ENCODE measurements at regions not wholly inside any gene's neighbourhood (a gene's known extent, or its start where the extent isn't known, plus 50 kb on each side); places are given as distances from the start of the nearest gene placed in this dataset.

DNA sequence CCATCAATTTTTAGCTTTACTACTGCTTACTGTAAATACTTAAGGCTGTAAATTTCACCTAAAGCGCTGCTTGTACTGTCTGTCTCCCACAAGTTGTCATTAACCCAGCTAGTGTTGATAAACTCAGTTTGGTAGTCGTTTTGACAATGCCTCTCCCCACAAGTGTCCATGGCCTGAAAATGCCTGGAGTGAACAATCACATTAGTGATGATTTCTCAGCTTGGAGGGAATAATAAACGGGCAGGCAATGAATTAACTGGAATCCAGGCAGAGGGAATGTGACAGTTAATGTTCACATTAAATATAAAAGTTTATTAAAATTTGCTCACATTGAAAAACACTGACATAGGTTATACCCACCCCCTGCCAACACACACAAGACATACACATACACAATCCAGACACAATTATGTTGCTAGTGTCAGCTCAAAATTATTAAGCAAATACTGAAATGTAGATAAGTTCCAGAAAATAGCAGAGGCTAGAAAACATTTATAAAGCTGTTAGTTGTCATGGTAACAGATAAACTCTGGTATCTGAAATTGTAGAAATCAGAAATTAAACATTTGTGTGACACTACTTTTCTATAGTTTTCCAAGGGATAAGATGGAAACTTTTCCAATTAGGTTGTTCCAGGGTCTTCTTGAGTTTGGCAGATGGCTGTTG is 341.9 kb downstream of the DIRAS2 start:
- Histone ChIP-seq H3K9me3 (ENCODE audit: control insufficient read depth, insufficient read depth, low read length) (no peaks in the 10 kb centered on the region), H3K36me3 (ENCODE audit: insufficient read depth, low read length) (no peaks in the 10 kb centered on the region), H3K4me1 (ENCODE audit: insufficient read depth, low read length) (peaks cover 4% of the 10 kb centered on the region; the same call in 1 of the 2 replicates), H3K9ac (ENCODE audit: low read depth, low read length) (no peak overlapping the region)

GRCh38 chr9:90301277-90301653 is 341.4 kb downstream of the DIRAS2 start:
- no peak overlapping the region for H3K9ac ChIP-seq (ENCODE audit: low read depth, low read length)
- H3K9me3 ChIP-seq (ENCODE audit: control insufficient read depth, insufficient read depth, low read length), result no peaks in the 10 kb centered on the region
- no peaks in the 10 kb centered on the region for H3K36me3 ChIP-seq (ENCODE audit: insufficient read depth, low read length)
- peaks cover 4% of the 10 kb centered on the region; the same call in 1 of the 2 replicates for H3K4me1 ChIP-seq (ENCODE audit: insufficient read depth, low read length)

DNA sequence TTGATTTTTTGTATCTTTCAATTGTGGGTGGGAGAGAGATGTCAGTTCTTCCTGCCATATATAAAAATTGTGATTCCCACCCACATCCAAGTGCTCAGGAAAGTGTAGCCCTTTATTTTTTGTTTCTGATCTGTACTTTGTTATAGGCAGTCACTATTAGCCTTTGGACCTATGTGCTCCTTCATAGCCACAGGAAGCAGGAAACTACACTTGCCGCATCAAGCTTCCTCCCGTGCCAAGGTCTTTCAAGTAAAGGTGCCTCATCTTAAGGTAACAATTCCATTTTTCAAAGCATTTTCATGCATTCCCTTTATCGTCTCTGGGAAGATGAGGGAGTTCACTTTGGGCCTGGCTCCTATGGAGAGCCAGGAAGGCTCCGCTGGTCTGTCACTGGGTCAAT is 339.0 kb downstream of the DIRAS2 start:
- Histone ChIP-seq H3K9ac (ENCODE audit: low read depth, low read length) (no peak overlapping the region), H3K4me1 (ENCODE audit: insufficient read depth, low read length) (peaks cover 4% of the 10 kb centered on the region; the same call in 1 of the 2 replicates), H3K9me3 (ENCODE audit: control insufficient read depth, insufficient read depth, low read length) (no peaks in the 10 kb centered on the region), H3K36me3 (ENCODE audit: insufficient read depth, low read length) (no peaks in the 10 kb centered on the region)

GRCh38 chr9:90306158-90306557 is 336.5 kb downstream of the DIRAS2 start:
- Histone ChIP-seq H3K9ac (ENCODE audit: low read depth, low read length) (no peak overlapping the region), H3K9me3 (ENCODE audit: control insufficient read depth, insufficient read depth, low read length) (no peaks in the 10 kb centered on the region), H3K4me1 (ENCODE audit: insufficient read depth, low read length) (peaks cover 3% of the 10 kb centered on the region; the same call in 1 of the 2 replicates), H3K36me3 (ENCODE audit: insufficient read depth, low read length) (no peaks in the 10 kb centered on the region)

DNA sequence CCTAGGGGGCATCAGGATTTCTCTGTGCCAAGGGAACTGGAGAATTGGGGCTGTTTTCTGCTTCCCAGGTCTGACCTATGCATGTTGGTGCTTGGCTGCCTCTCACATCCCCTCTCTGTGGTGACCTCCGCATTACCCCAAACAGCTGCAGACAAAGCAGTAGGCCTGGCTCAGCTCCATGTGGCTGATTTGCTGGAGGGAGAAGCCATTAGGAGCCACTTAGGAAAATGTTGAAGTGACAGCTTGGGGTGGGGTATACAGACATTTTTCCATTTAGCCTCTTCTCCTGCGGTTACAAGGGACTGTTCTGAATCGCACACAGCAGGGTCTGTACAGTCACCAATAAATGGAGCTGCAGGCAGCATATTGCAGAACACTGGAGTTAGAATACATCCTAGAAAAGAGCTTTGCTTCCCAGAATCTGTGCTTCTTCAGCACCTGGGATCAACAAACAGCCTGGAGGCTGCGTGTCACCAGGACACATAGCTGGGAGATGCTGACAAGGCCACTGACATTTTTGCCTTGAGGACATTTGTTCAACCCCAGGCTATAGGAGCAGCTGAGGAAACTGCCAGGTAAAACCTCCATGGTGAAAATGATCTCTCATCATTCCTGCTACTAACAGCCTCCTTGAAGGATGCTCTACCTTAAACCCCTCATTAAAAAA is 335.3 kb downstream of the DIRAS2 start:
- H3K9me3 ChIP-seq (ENCODE audit: control insufficient read depth, insufficient read depth, low read length), result no peaks in the 10 kb centered on the region
- H3K4me1 ChIP-seq (ENCODE audit: insufficient read depth, low read length), result no peaks in the 10 kb centered on the region
- H3K9ac ChIP-seq (ENCODE audit: low read depth, low read length), result no peak overlapping the region
- H3K36me3 ChIP-seq (ENCODE audit: insufficient read depth, low read length), result no peaks in the 10 kb centered on the region

DNA sequence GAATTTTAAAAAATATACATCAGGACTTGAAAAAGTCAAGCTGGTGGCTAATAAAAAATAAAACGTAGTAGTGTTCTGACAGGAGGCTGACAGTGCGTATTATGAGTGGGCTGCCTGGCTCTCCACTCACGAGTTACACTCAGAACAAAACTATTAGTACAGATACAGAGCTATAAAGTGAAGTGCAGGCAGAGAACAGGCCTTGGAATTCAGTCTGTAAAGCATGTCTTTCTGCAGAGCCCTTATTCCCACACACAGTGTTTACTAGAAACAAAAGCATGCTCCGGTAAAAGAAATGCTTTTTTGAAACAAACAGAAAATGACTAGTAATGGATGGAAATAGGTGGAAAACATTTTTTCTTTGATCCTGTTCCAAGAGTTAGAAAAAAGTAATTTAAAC is 334.7 kb downstream of the DIRAS2 start:
- H3K36me3 ChIP-seq (ENCODE audit: insufficient read depth, low read length), result no peaks in the 10 kb centered on the region
- H3K9me3 ChIP-seq (ENCODE audit: control insufficient read depth, insufficient read depth, low read length), result no peaks in the 10 kb centered on the region
- H3K9ac ChIP-seq (ENCODE audit: low read depth, low read length), result no peak overlapping the region
- H3K4me1 ChIP-seq (ENCODE audit: insufficient read depth, low read length), result no peaks in the 10 kb centered on the region

DNA sequence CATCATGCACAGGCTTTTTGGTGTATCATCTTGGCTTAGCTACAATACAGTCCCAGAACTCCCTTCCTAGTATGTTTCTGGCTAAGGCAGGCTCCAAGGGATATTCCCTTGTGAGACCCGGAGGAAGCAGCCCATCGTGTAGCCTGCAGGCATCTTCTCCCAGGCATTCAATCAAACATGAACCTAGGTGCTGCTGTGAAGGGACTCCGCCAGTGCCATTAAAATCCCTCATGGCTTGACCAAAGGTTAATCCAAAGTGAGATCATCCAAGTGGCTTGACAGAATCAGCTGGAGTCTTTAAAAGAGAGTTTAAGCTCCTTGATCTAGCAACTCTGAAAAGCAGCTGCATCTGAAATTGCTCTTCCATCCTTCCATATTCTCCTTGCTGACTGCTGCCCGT is 333.9 kb downstream of the DIRAS2 start:
- Histone ChIP-seq H3K36me3 (ENCODE audit: insufficient read depth, low read length) (no peaks in the 10 kb centered on the region), H3K4me1 (ENCODE audit: insufficient read depth, low read length) (no peaks in the 10 kb centered on the region), H3K9me3 (ENCODE audit: control insufficient read depth, insufficient read depth, low read length) (no peaks in the 10 kb centered on the region), H3K9ac (ENCODE audit: low read depth, low read length) (no peak overlapping the region)

- Histone ChIP-seq H3K36me3 (ENCODE audit: insufficient read depth, low read length) (no peaks in the 10 kb centered on the region), H3K4me1 (ENCODE audit: insufficient read depth, low read length) (no peaks in the 10 kb centered on the region), H3K9ac (ENCODE audit: low read depth, low read length) (no peak overlapping the region), H3K9me3 (ENCODE audit: control insufficient read depth, insufficient read depth, low read length) (no peaks in the 10 kb centered on the region)
Observed at GRCh38 chr9:90309809-90310520, 332.7 kb downstream of the DIRAS2 start.

- Histone ChIP-seq H3K9me3 (ENCODE audit: control insufficient read depth, insufficient read depth, low read length) (no peaks in the 10 kb centered on the region), H3K36me3 (ENCODE audit: insufficient read depth, low read length) (no peaks in the 10 kb centered on the region), H3K9ac (ENCODE audit: low read depth, low read length) (no peak overlapping the region), H3K4me1 (ENCODE audit: insufficient read depth, low read length) (no peaks in the 10 kb centered on the region)
Observed at GRCh38 chr9:90310521-90310876, 332.1 kb downstream of the DIRAS2 start.

- no peak overlapping the region for H3K9ac ChIP-seq (ENCODE audit: low read depth, low read length)
- no peaks in the 10 kb centered on the region for H3K4me1 ChIP-seq (ENCODE audit: insufficient read depth, low read length)
- no peaks in the 10 kb centered on the region for H3K9me3 ChIP-seq (ENCODE audit: control insufficient read depth, insufficient read depth, low read length)
- no peaks in the 10 kb centered on the region for H3K36me3 ChIP-seq (ENCODE audit: insufficient read depth, low read length)
Observed at GRCh38 chr9:90311811-90312210, 330.8 kb downstream of the DIRAS2 start.

DNA sequence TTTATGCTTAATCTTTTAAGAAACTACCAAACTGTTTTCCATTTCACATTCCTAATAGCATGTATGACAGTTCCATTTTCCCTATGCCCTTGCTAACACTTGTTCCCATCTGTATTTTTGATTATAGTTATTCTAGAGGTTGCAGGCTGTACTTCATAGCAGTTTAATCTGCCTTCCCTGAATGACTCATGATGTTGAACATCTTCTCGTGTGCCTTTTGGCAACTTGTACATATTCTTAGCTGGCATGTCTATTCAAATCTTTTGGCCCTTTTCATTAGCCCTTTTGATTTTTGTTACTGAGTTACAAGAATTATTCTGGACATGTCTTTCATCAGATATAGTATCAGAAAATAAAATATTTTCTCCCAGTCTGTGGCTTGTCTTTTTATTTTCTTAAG is 320.3 kb downstream of the DIRAS2 start:
- Histone ChIP-seq H3K9me3 (ENCODE audit: control insufficient read depth, insufficient read depth, low read length) (no peaks in the 10 kb centered on the region), H3K4me1 (ENCODE audit: insufficient read depth, low read length) (no peaks in the 10 kb centered on the region), H3K9ac (ENCODE audit: low read depth, low read length) (no peak overlapping the region), H3K36me3 (ENCODE audit: insufficient read depth, low read length) (no peaks in the 10 kb centered on the region)

DNA sequence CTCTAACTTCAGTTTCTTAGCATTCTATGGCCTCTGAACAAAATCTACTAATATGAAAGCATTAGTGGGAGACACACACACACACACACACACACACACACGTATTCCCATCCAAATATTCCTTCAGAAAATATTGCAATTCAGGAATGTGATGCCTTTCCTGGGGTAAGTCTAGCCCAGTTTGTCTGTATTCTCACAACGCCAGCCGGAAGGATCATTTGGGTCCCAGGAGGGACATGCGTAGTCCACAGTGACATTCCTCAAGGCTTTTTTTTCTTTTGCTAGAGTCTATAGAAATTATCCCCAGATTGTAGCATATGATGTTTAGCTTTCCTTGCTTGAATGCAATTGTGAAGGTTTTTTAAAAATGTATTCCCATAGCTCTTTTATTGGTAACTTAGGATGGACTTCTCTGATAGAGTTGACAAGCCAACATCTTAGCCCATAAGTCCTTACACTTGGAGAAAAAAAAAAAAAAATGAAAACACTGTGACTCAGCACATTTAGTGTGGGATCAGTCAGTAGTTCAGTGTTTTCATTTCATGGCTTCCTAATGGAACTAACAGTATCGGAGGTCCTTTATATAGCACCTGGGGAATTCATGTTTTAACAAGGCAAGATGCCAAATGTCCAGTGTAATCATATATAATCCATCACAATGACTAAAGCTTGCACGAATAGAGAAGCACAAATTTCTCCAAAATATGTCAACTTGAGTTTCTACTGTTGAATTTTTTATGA is 316.5 kb downstream of the DIRAS2 start:
- Histone ChIP-seq H3K4me1 (ENCODE audit: insufficient read depth, low read length) (no peaks in the 10 kb centered on the region), H3K36me3 (ENCODE audit: insufficient read depth, low read length) (no peaks in the 10 kb centered on the region), H3K9me3 (ENCODE audit: control insufficient read depth, insufficient read depth, low read length) (no peaks in the 10 kb centered on the region), H3K9ac (ENCODE audit: low read depth, low read length) (no peak overlapping the region)

DNA sequence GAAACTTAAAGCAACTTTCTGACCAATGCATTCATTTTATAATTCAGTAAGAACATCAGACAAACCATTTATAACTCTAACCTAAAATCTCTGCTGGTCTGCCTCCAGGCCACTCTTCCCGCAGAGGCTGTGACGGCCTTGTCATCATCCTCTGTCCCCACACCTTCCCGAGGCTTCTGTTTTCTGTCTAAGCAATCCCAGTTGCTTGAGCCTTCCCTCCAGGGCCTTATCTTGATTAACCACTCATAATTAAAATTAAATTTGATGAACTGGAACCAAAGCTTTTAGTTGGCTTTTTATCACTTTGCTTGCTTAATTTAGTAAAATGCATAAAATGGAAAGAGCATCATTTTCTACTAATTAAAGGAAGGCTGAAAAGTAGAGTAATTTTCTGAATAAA is 312.4 kb downstream of the DIRAS2 start:
- H3K9ac ChIP-seq (ENCODE audit: low read depth, low read length), result no peak overlapping the region
- no peaks in the 10 kb centered on the region for H3K36me3 ChIP-seq (ENCODE audit: insufficient read depth, low read length)
- H3K4me1 ChIP-seq (ENCODE audit: insufficient read depth, low read length), result peaks cover 12% of the 10 kb centered on the region
- H3K9me3 ChIP-seq (ENCODE audit: control insufficient read depth, insufficient read depth, low read length), result no peaks in the 10 kb centered on the region

DNA sequence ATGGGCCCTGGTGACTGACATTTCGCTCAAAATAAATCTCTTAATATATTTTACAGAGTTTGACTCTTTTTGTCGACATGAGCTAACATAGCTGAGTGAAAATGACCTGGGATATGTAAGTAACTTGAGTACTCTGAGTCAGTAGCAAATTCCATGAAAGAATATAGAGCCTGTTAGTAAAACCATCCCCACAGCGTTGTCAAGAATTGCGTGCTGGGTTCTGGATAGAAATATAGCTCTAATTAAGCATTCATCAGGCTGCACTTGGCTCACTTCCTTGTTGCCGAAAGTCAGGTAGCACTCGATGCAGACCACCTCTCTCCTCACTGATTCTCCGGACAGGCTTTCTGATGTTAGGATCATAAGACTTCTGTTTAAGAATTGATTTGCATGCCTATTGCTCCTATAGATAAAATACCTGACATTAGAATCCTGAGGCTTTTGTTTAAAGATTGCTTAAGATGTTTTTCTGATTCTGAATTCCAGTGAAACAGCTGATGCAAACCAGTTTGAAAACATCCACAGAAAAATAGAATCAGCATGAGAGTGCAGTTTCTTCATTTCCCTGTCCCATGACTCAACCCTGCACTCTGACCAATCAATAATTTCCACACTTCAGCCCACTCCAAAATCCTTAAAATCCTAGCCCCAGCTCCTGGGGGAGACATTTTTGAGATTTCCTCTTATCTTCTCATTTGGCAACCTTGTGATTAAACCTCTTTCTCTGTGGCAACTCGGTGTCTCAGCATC is 310.6 kb downstream of the DIRAS2 start:
- Histone ChIP-seq H3K9me3 (ENCODE audit: control insufficient read depth, insufficient read depth, low read length) (no peaks in the 10 kb centered on the region), H3K36me3 (ENCODE audit: insufficient read depth, low read length) (no peaks in the 10 kb centered on the region), H3K4me1 (ENCODE audit: insufficient read depth, low read length) (peaks cover 12% of the 10 kb centered on the region), H3K9ac (ENCODE audit: low read depth, low read length) (no peak overlapping the region)

Measured in ES-I3 (cell line).